ENCODE measurements at regions not wholly inside any gene's neighbourhood (a gene's known extent, or its start where the extent isn't known, plus 50 kb on each side); places are given as distances from the start of the nearest gene placed in this dataset.

- no peak for DNase-seq (ENCODE audit: low read depth)
These were observed 50.6 kb upstream of the IKZF2 start for GRCh38 chr2:213202011-213202410.

- no peak for DNase-seq (ENCODE audit: low read depth)
These were observed 54.5 kb upstream of the IKZF2 start for GRCh38 chr2:213205944-213206343.

GRCh38 chr2:213213186-213213585 is 61.8 kb upstream of the IKZF2 start:
- DNase-seq (ENCODE audit: low read depth), result no peak

- no peak for DNase-seq (ENCODE audit: low read depth)
These were observed 62.8 kb upstream of the IKZF2 start for GRCh38 chr2:213214209-213214608.

DNA sequence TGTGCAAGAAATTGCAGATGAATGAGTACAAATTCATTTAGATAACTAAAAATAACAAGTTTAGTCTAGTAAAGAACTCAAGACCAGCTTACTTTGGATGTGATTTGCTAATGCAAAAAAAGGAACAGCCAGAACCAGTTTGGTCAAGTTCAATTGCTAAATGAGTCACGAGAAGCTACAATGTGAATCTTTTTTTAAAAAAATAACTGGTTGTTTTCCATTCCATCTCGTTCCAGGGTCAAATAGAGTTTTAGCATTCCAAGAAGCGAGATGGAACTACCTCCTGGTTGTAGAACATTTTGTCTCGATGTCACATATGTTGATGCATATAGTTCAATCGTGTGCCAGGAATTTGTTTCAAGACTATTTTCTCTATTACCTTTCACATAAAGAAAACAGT is 65.0 kb upstream of the IKZF2 start:
- no peak for DNase-seq (ENCODE audit: low read depth)

- DNase-seq (ENCODE audit: low read depth), result no peak
These were observed 64.4 kb upstream of the SPAG16 start for GRCh38 chr2:213219816-213220215.

DNA sequence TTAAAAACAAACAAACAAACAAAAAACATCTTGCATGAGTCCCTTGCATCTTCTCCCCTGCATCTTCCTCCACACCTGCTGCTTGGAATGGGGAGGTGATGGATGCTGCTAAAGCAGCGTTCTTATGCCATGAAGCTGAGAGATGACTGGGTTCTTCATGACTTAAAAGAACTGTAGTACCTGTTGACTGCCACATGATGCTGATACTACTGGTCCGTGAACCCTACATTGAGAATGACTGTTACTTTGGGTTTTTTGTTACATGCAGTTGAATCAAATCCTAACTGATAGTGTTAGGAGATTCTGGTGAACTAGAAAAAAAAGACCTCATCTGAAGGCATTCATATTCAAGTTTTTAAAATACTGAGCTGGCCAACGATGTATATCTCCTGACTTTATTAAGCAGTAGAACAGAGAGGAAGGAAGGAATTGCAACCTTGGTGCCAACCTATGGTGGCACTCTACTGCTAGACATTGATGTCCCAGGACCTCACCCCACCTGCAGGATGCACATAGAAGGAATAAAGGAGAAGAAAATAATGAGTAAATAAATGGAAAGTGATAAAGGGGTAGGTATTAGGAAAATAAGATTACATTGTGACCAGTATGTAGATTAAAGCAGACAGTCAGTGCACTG is 63.2 kb upstream of the SPAG16 start:
- DNase-seq (ENCODE audit: low read depth), result no peak

DNA sequence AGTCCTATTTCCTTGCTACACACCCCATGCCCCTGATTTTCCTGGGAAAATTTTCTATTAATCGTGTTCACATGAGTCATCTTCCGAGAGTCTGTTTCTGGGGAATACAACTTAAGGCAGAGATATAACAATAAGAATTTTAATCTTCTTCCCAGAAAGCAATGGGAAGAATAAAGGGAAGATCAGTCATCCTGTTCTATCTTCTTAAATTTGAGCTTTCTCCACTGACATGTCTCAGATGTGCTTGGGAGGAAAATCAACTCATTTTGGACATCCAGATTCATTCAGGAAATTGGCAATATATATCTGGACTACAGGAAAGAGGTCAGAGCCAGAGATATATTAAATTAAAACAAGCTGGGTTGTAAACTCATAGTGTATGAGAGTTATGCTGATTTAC is 62.3 kb upstream of the SPAG16 start:
- DNase-seq (ENCODE audit: low read depth), result no peak

DNA sequence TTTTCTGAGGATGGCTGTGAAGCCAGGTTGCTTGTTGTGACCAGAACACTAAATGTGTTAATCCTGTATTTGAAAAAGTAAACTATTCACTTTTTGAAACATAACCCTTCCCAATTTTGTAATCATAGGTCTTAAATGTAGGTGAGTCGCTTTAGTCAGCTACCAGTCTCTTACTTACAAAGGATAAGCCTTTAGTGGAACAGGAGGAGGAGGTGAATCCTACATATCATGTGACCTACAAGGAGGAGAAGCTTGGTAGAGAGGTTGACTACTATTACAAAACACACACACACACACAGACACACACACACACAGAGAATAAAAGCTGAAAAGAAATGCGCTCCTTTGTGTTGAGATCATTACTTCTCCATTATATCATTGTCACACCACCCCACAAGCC is 59.9 kb upstream of the SPAG16 start:
- no peak for DNase-seq (ENCODE audit: low read depth)

- no peak for DNase-seq (ENCODE audit: low read depth)
These were observed 58.4 kb upstream of the SPAG16 start for GRCh38 chr2:213225866-213226265.

- DNase-seq (ENCODE audit: low read depth), result peak; percentile 31
These were observed 56.8 kb upstream of the SPAG16 start for GRCh38 chr2:213227458-213227857.

GRCh38 chr2:213228638-213229037 is 55.6 kb upstream of the SPAG16 start:
- no peak for DNase-seq (ENCODE audit: low read depth)

DNA sequence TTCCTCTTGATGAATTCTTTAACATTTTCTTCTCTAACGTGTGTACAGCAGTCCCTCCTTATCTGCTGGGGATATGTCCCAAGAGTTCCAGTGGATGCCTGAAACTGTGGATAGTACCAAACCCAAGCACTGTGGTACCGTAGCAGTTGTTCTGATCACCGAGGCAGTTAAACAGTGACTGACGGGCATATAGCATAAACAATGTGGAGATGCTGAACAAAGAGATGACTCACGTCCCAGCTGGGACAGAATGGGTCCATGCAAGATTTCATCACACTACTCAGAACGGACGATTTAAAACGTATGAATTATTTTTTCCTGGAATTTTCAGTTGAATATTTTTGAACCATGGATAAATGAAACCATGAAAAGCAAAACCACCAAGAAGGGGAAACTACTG is 54.5 kb upstream of the SPAG16 start:
- peak; percentile 64 for DNase-seq (ENCODE audit: low read depth)

DNA sequence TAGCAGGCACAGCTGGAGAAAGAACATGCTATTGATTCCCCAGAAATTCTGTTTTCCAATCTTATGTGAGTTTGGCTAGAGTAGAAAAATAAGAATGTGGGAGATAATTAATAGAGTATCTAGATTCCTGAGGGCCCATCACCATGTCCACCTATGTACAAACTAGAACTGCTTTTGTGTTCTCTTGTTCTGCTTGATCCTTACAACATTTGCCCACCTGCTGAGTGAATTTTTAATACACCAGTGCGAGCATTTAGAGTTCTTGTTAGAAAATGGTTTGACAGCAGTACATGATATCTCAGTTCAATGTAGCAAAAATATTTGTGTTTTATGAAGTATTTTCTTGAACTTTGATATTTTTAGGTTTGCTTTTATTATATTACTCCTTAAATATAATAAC is 52.3 kb upstream of the SPAG16 start:
- no peak for DNase-seq (ENCODE audit: low read depth)

- peak; percentile 54 for DNase-seq (ENCODE audit: low read depth)
These were observed 51.4 kb upstream of the SPAG16 start for GRCh38 chr2:213232649-213233437.

GRCh38 chr2:213233438-213234330 is 50.6 kb upstream of the SPAG16 start:
- no peak for DNase-seq (ENCODE audit: low read depth)
